DOHH2 (cell line): ENCODE measurements at regions not wholly inside any gene's neighbourhood (a gene's known extent, or its start where the extent isn't known, plus 50 kb on each side); places are given as distances from the start of the nearest gene placed in this dataset.

Experiments
- H3F3A ChIP-seq: fragments of 200-600 bp; sonication (generic), shearing (Covaris generic); 2 replicates; pipeline ENCODE4 v1.6.0; 2016; ENCODE audit warnings: antibody characterized with exemption, mild to moderate bottlenecking; ENCODE audit not compliant: control insufficient read depth, insufficient read depth
- H3K27ac ChIP-seq: fragments of 200-600 bp; sonication (generic); 2 replicates; pipeline ENCODE4 v1.5.1; 2014; ENCODE audit warnings: low read depth, mild to moderate bottlenecking, low read length, moderate library complexity
- H3K27me3 ChIP-seq: fragments of 200-600 bp; sonication (generic); 2 replicates; pipeline ENCODE4 v1.6.1; 2014; ENCODE audit warnings: mild to moderate bottlenecking, low read length, mixed read lengths; ENCODE audit not compliant: control insufficient read depth
- H3K36me3 ChIP-seq: fragments of 200-600 bp; sonication (generic); 2 replicates; pipeline ENCODE4 v1.6.1; 2014; ENCODE audit warnings: mild to moderate bottlenecking, low read length, moderate library complexity, mixed read lengths; ENCODE audit not compliant: control insufficient read depth
- H3K4me1 ChIP-seq: fragments of 200-600 bp; sonication (generic); 2 replicates; pipeline ENCODE4 v1.6.1; 2014; ENCODE audit warnings: mild to moderate bottlenecking, low read length, mixed read lengths; ENCODE audit not compliant: control insufficient read depth
- H3K4me2 ChIP-seq: fragments of 200-600 bp; sonication (generic); 2 replicates; pipeline ENCODE4 v1.6.0; 2014; ENCODE audit warnings: mild to moderate bottlenecking, low read length, moderate library complexity
- H3K4me3 ChIP-seq: fragments of 200-600 bp; sonication (generic); 2 replicates; pipeline ENCODE4 v1.5.1; 2014; ENCODE audit warnings: mild to moderate bottlenecking, low read length, mixed read lengths
- H3K79me2 ChIP-seq: fragments of 200-600 bp; sonication (generic); 2 replicates; pipeline ENCODE4 v1.6.1; 2014; ENCODE audit warnings: mild to moderate bottlenecking, low read length, mixed read lengths; ENCODE audit not compliant: control insufficient read depth
- H3K9me2 ChIP-seq: fragments of 200-600 bp; sonication (generic); replicated peaks from 2 replicates; pipeline ENCODE4 v1.6.1; 2014; ENCODE audit warnings: mild to moderate bottlenecking, low read length, mixed read lengths; ENCODE audit not compliant: control insufficient read depth
- H3K9me3 ChIP-seq: fragments of 200-600 bp; sonication (generic); 2 replicates; pipeline ENCODE4 v1.6.1; 2014; ENCODE audit warnings: antibody characterized with exemption, low read length, mixed read lengths; ENCODE audit not compliant: control insufficient read depth, insufficient read depth
- H4K20me1 ChIP-seq: fragments of 200-600 bp; sonication (generic); 2 replicates; pipeline ENCODE4 v1.6.0; 2014; ENCODE audit warnings: low read depth, mild to moderate bottlenecking, antibody characterized with exemption, low read length, moderate library complexity; ENCODE audit not compliant: control insufficient read depth, insufficient read depth
- CTCF ChIP-seq: fragments of 200-600 bp; sonication (generic); IDR thresholded peaks from one replicate; pipeline ENCODE4 v1.5.1; 2014; ENCODE audit warnings: antibody characterized with exemption, mild to moderate bottlenecking, low read depth, low read length; ENCODE audit not compliant: poor library complexity, severe bottlenecking
- EZH2phosphoT487 ChIP-seq: fragments of 200-600 bp; sonication (generic); IDR thresholded peaks from 2 replicates; pipeline ENCODE4 v1.6.1; 2017; ENCODE audit warnings: borderline replicate concordance, mild to moderate bottlenecking, antibody characterized with exemption, low read length, moderate library complexity, mixed read lengths

GRCh38 chr12:107586256-107586970 is 99.2 kb upstream of the PWP1 start:
- Histone ChIP-seq H3K4me3 (no peak overlapping the region), H3K4me2 (no peak overlapping the region), H3K79me2 (no peaks in the 10 kb centered on the region), H3F3A (no peaks in the 10 kb centered on the region), H3K9me2 (no peaks in the 10 kb centered on the region), H3K4me1 (no peaks in the 10 kb centered on the region), H4K20me1 (no peaks in the 10 kb centered on the region), H3K27ac (no peak overlapping the region), H3K27me3 (peaks cover 4% of the 10 kb centered on the region; the same call in 1 of the 2 replicates), H3K36me3 (no peaks in the 10 kb centered on the region), H3K9me3 (peaks cover under 1% of the 10 kb centered on the region; the same call in 1 of the 2 replicates)
- TF ChIP-seq CTCF (no peak), EZH2phosphoT487 (no peak)

DNA sequence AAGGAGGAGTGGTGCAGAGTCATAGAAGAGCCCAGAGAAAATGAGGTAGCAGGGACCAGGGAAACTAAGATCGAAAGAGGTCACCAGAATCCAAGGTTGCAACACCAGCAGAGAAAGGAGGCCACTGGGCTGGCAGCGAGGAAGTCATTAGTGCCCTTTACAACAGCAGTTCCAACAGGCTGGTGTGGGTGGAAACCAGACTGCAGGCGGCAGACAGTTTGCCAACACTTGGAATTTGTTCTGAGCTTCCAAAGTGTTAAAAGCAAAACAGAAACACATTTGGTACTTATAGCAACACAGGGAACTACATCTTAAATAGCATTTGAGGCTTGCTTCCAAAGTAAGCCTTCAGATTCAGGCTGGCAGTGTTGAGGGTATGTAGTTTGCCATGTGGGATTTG is 95.2 kb upstream of the PWP1 start:
- no peaks in the 10 kb centered on the region for H3K9me2 ChIP-seq
- no peak overlapping the region for H3K4me2 ChIP-seq
- no peaks in the 10 kb centered on the region for H3F3A ChIP-seq
- peaks cover 23% of the 10 kb centered on the region for H3K9me3 ChIP-seq
- no peaks in the 10 kb centered on the region for H3K79me2 ChIP-seq
- no peaks in the 10 kb centered on the region for H3K4me1 ChIP-seq
- H4K20me1 ChIP-seq: no peaks in the 10 kb centered on the region
- H3K4me3 ChIP-seq: no peak overlapping the region
- H3K27me3 ChIP-seq: no peaks in the 10 kb centered on the region
- no peaks in the 10 kb centered on the region for H3K36me3 ChIP-seq
- H3K27ac ChIP-seq: no peak overlapping the region
- TF ChIP-seq CTCF (no peak), EZH2phosphoT487 (no peak)

- Histone ChIP-seq H3K4me2 (no peak overlapping the region), H3K4me1 (no peaks in the 10 kb centered on the region), H3K27ac (no peak overlapping the region), H3K36me3 (no peaks in the 10 kb centered on the region), H3K9me2 (no peaks in the 10 kb centered on the region), H3K27me3 (no peaks in the 10 kb centered on the region), H4K20me1 (no peaks in the 10 kb centered on the region), H3F3A (no peaks in the 10 kb centered on the region), H3K9me3 (peaks cover 23% of the 10 kb centered on the region), H3K4me3 (no peak overlapping the region), H3K79me2 (no peaks in the 10 kb centered on the region)
- TF ChIP-seq CTCF: no peak
- TF ChIP-seq EZH2phosphoT487: no peak
Observed at GRCh38 chr12:107590814-107591375, 94.7 kb upstream of the PWP1 start.
